Trophoblast cell (in vitro differentiated cells and primary cell): ENCODE measurements at regions not wholly inside any gene's neighbourhood (a gene's known extent, or its start where the extent isn't known, plus 50 kb on each side); places are given as distances from the start of the nearest gene placed in this dataset.
A peak's percentile ranks its signal among the peaks of the same experiment; 100 is the strongest.

Experiments used
- DNase-seq, 2 donors: peaks; one replicate each; pipeline ENCODE4 v3.0.0-alpha.2; 2016
- H2AFZ ChIP-seq: 2 replicates; pipeline ENCODE4 v1.6.1; 2013; ENCODE audit warnings: low read length, moderate library complexity, mild to moderate bottlenecking; ENCODE audit not compliant: insufficient read depth, poor library complexity
- H2AK5ac ChIP-seq: 2 replicates; pipeline ENCODE4 v1.6.1; 2013; ENCODE audit warnings: mild to moderate bottlenecking, low read length
- H2BK120ac ChIP-seq: 2 replicates; pipeline ENCODE4 v1.6.1; 2013; ENCODE audit warnings: low read length, mild to moderate bottlenecking, moderate library complexity; ENCODE audit not compliant: insufficient read depth, poor library complexity
- H2BK12ac ChIP-seq: 2 replicates; pipeline ENCODE4 v1.6.1; 2013; ENCODE audit warnings: mild to moderate bottlenecking, low read length, moderate library complexity
- H2BK5ac ChIP-seq: 2 replicates; pipeline ENCODE4 v1.6.1; 2013; ENCODE audit warnings: low read length, low read depth, moderate library complexity, mild to moderate bottlenecking; ENCODE audit not compliant: poor library complexity
- H3K14ac ChIP-seq: 2 replicates; pipeline ENCODE4 v1.6.1; 2013; ENCODE audit warnings: mild to moderate bottlenecking, low read length
- H3K18ac ChIP-seq: 2 replicates; pipeline ENCODE4 v1.6.1; 2013; ENCODE audit warnings: mild to moderate bottlenecking, low read length
- H3K23ac ChIP-seq: 2 replicates; pipeline ENCODE4 v1.6.1; 2013; ENCODE audit warnings: low read length
- H3K27ac ChIP-seq: 2 replicates; pipeline ENCODE4 v1.5.1; 2013; ENCODE audit warnings: low read depth, mild to moderate bottlenecking, inconsistent platforms, low read length, moderate library complexity
- H3K27me3 ChIP-seq: 2 replicates; pipeline ENCODE4 v1.6.1; 2013; ENCODE audit warnings: inconsistent platforms, mild to moderate bottlenecking, low read length, moderate library complexity; ENCODE audit not compliant: insufficient read depth
- H3K36me3 ChIP-seq, 2 experiments: 1 replicate in 1 of 2; 2 replicates in 1 of 2; pipeline ENCODE4 v1.6.1; 2013; ENCODE audit warnings: low read length in 2 of 2, mild to moderate bottlenecking in 2 of 2, moderate library complexity in 1 of 2; ENCODE audit not compliant: insufficient read depth in 2 of 2, control insufficient read depth in 1 of 2
- H3K4ac ChIP-seq: 2 replicates; pipeline ENCODE4 v1.6.1; 2013; ENCODE audit warnings: low read depth, mild to moderate bottlenecking, low read length, moderate library complexity
- H3K4me1 ChIP-seq, 2 experiments: 1 replicate in 1 of 2; 2 replicates in 1 of 2; pipeline ENCODE4 v1.6.1; 2013; ENCODE audit warnings: low read length in 2 of 2, mild to moderate bottlenecking in 2 of 2, moderate library complexity in 1 of 2; ENCODE audit not compliant: insufficient read depth in 2 of 2, control insufficient read depth in 1 of 2
- H3K4me2 ChIP-seq: 2 replicates; pipeline ENCODE4 v1.6.1; 2013; ENCODE audit warnings: inconsistent platforms, mild to moderate bottlenecking, low read length, moderate library complexity
- H3K4me3 ChIP-seq: 2 replicates; pipeline ENCODE4 v1.5.1; 2013; ENCODE audit warnings: mild to moderate bottlenecking, low read depth, low read length, inconsistent platforms
- H3K79me1 ChIP-seq: one replicate; pipeline ENCODE4 v1.6.1; 2013; ENCODE audit warnings: low read length
- H3K79me2 ChIP-seq: 2 replicates; pipeline ENCODE4 v1.6.1; 2013; ENCODE audit warnings: low read length, mild to moderate bottlenecking; ENCODE audit not compliant: control insufficient read depth, insufficient read depth, poor library complexity
- H3K9ac ChIP-seq: 2 replicates; pipeline ENCODE4 v1.6.1; 2013; ENCODE audit warnings: mild to moderate bottlenecking, low read length
- H3K9me3 ChIP-seq: 2 replicates; pipeline ENCODE4 v1.6.1; 2013; ENCODE audit warnings: low read depth, mild to moderate bottlenecking, control low read depth, inconsistent platforms, low read length; ENCODE audit not compliant: insufficient read depth
- H4K12ac ChIP-seq: 2 replicates; pipeline ENCODE4 v1.6.1; 2013; ENCODE audit warnings: low read depth, mild to moderate bottlenecking, low read length, moderate library complexity
- H4K8ac ChIP-seq: 2 replicates; pipeline ENCODE4 v1.6.1; 2013; ENCODE audit warnings: low read depth, mild to moderate bottlenecking, low read length, moderate library complexity
- H4K91ac ChIP-seq: one replicate; pipeline ENCODE4 v1.6.1; 2013; ENCODE audit warnings: low read depth, mild to moderate bottlenecking, low read length, moderate library complexity
- WGBS: extraction: QIAGEN DNeasy Blood & Tissue Kit; methylation state at CpG from one replicate; pipeline ENCODE4 v1.1.7; 2013; ENCODE audit warnings: missing lambda C conversion rate; ENCODE audit not compliant: insufficient read length, insufficient coverage; ENCODE audit errors: extremely low coverage; 5-methylcytosine and 5-hydroxymethylcytosine counted together

GRCh38 chr9:79974806-79975422, 403.1 kb downstream of the TLE4 start:
- H3K4ac ChIP-seq = no peak overlapping the region
- H3K27me3 ChIP-seq = no peaks in the 10 kb centered on the region
- no peak overlapping the region for H4K12ac ChIP-seq
- H3K9me3 ChIP-seq = no peaks in the 10 kb centered on the region
- H3K4me3 ChIP-seq = no peak overlapping the region
- H2BK120ac ChIP-seq = no peak overlapping the region
- no peak overlapping the region for H3K23ac ChIP-seq
- H2BK12ac ChIP-seq = no peak overlapping the region
- H4K91ac ChIP-seq = no peak overlapping the region
- H3K36me3 ChIP-seq = no peaks in the 10 kb centered on the region
- H2AFZ ChIP-seq = no peak overlapping the region
- no peaks in the 10 kb centered on the region for H3K79me1 ChIP-seq
- H4K8ac ChIP-seq = peak overlapping the region; percentile 28
- no peak overlapping the region for H2BK5ac ChIP-seq
- whole genome bisulfite sequencing = no CpG with 5 or more reads among the region's 12 CpGs
- no peak overlapping the region for H2AK5ac ChIP-seq
- H3K9ac ChIP-seq = no peak overlapping the region
- DNase-seq = peak in 1 of 2 donors; percentile 21
- no peak overlapping the region for H3K14ac ChIP-seq
- H3K4me2 ChIP-seq = peak overlapping the region; percentile 51
- no peak overlapping the region for H3K27ac ChIP-seq
- no peaks in the 10 kb centered on the region for H3K79me2 ChIP-seq
- H3K4me1 ChIP-seq = peaks cover 0 to 2% of the 10 kb centered on the region in 2 experiments
- no peak overlapping the region for H3K18ac ChIP-seq

- H3K79me2 ChIP-seq = no peaks in the 10 kb centered on the region
- H2BK120ac ChIP-seq = no peak overlapping the region
- H3K4ac ChIP-seq = no peak overlapping the region
- no peak overlapping the region for H3K23ac ChIP-seq
- DNase-seq = no peak
- no peak overlapping the region for H2BK12ac ChIP-seq
- peaks cover 0 to 2% of the 10 kb centered on the region in 2 experiments for H3K4me1 ChIP-seq
- H3K14ac ChIP-seq = no peak overlapping the region
- H4K8ac ChIP-seq = no peak overlapping the region
- no peak overlapping the region for H2AK5ac ChIP-seq
- no CpG with 5 or more reads among the region's 3 CpGs for WGBS
- H3K4me2 ChIP-seq = no peak overlapping the region
- no peak overlapping the region for H2AFZ ChIP-seq
- H3K79me1 ChIP-seq = no peaks in the 10 kb centered on the region
- no peak overlapping the region for H4K12ac ChIP-seq
- no peak overlapping the region for H4K91ac ChIP-seq
- H3K9me3 ChIP-seq = no peaks in the 10 kb centered on the region
- H3K27ac ChIP-seq = no peak overlapping the region
- H2BK5ac ChIP-seq = no peak overlapping the region
- H3K27me3 ChIP-seq = no peaks in the 10 kb centered on the region
- H3K4me3 ChIP-seq = no peak overlapping the region
- no peak overlapping the region for H3K9ac ChIP-seq
- no peaks in the 10 kb centered on the region for H3K36me3 ChIP-seq
- no peak overlapping the region for H3K18ac ChIP-seq
Measured at GRCh38 chr9:79973627-79974026, 401.9 kb downstream of the TLE4 start.

- Histone ChIP-seq H2BK120ac (no peak overlapping the region), H3K9ac (no peak overlapping the region), H2BK12ac (no peak overlapping the region), H3K79me2 (no peaks in the 10 kb centered on the region), H3K27me3 (no peaks in the 10 kb centered on the region), H4K12ac (no peak overlapping the region), H4K8ac (no peak overlapping the region), H3K4me2 (no peak overlapping the region), H3K14ac (no peak overlapping the region), H2AK5ac (no peak overlapping the region), H2AFZ (no peak overlapping the region), H3K36me3 (no peaks in the 10 kb centered on the region), H3K27ac (no peak overlapping the region), H3K23ac (no peak overlapping the region), H3K4me3 (no peak overlapping the region), H3K4me1 (peaks cover 0 to 2% of the 10 kb centered on the region in 2 experiments), H3K9me3 (no peaks in the 10 kb centered on the region), H2BK5ac (no peak overlapping the region), H4K91ac (no peak overlapping the region), H3K4ac (no peak overlapping the region), H3K79me1 (no peaks in the 10 kb centered on the region), H3K18ac (no peak overlapping the region)
- WGBS = no CpG with 5 or more reads among the region's 2 CpGs
- no peak for DNase-seq
Measured at GRCh38 chr9:79970146-79970425, 398.3 kb downstream of the TLE4 start.

GRCh38 chr9:79969393-79970145, 397.8 kb downstream of the TLE4 start:
- no peak overlapping the region for H2BK120ac ChIP-seq
- H3K36me3 ChIP-seq = no peaks in the 10 kb centered on the region
- H3K79me1 ChIP-seq = no peaks in the 10 kb centered on the region
- no peak overlapping the region for H3K4me2 ChIP-seq
- no peak overlapping the region for H3K4ac ChIP-seq
- no peaks in the 10 kb centered on the region for H3K9me3 ChIP-seq
- no peak for DNase-seq
- H3K18ac ChIP-seq = no peak overlapping the region
- no peak overlapping the region for H3K23ac ChIP-seq
- H2BK5ac ChIP-seq = no peak overlapping the region
- no peak overlapping the region for H4K12ac ChIP-seq
- no peak overlapping the region for H3K9ac ChIP-seq
- no peak overlapping the region for H2BK12ac ChIP-seq
- H3K4me3 ChIP-seq = no peak overlapping the region
- no peak overlapping the region for H3K27ac ChIP-seq
- H3K27me3 ChIP-seq = no peaks in the 10 kb centered on the region
- H2AK5ac ChIP-seq = no peak overlapping the region
- WGBS = no CpG with 5 or more reads among the region's 3 CpGs
- H3K4me1 ChIP-seq = no peaks in the 10 kb centered on the region
- no peak overlapping the region for H4K8ac ChIP-seq
- no peak overlapping the region for H2AFZ ChIP-seq
- H4K91ac ChIP-seq = no peak overlapping the region
- no peak overlapping the region for H3K14ac ChIP-seq
- H3K79me2 ChIP-seq = no peaks in the 10 kb centered on the region
